GM21737 (cell line): ENCODE measurements at regions not wholly inside any gene's neighbourhood (a gene's known extent, or its start where the extent isn't known, plus 50 kb on each side); places are given as distances from the start of the nearest gene placed in this dataset.
"Not testable (repeated sequence)": the region's sequence is repeated elsewhere in the genome, so short reads cannot be mapped to it uniquely, and the experiment has no call there.

ENCODE experiments used
- ATAC-seq: cut with Tn5 transposase; IDR thresholded peaks from one replicate; pipeline ENCODE4 v1.9.1; 2021; ENCODE audit warnings: mild to moderate bottlenecking, moderate library complexity; ENCODE audit not compliant: unreplicated experiment

GRCh38 chr1:29805122-29805895, 569.0 kb downstream of the PTPRU start:
- ATAC-seq, result no peak

- ATAC-seq, result no peak
Observed at GRCh38 chr1:29804181-29804899, 568.0 kb downstream of the PTPRU start.

- no peak for ATAC-seq
Observed at GRCh38 chr1:29803486-29803885, 567.2 kb downstream of the PTPRU start.

GRCh38 chr1:29802181-29803068, 566.1 kb downstream of the PTPRU start:
- no peak for ATAC-seq

- ATAC-seq, result no peak
Observed at GRCh38 chr1:29801561-29801973, 565.2 kb downstream of the PTPRU start.

GRCh38 chr1:29801003-29801402, 564.7 kb downstream of the PTPRU start:
- no peak for ATAC-seq

- ATAC-seq, result no peak
Observed at GRCh38 chr1:29800522-29800956, 564.2 kb downstream of the PTPRU start.

- no peak for ATAC-seq
Observed at GRCh38 chr1:29800120-29800519, 563.8 kb downstream of the PTPRU start.

- no peak for ATAC-seq
Observed at GRCh38 chr1:29798699-29799566, 562.6 kb downstream of the PTPRU start.

- not testable (repeated sequence) for ATAC-seq
Observed at GRCh38 chr1:29797125-29797524, 560.8 kb downstream of the PTPRU start.

GRCh38 chr1:29795965-29796364, 559.6 kb downstream of the PTPRU start:
- not testable (repeated sequence) for ATAC-seq

- no peak for ATAC-seq
Observed at GRCh38 chr1:29793653-29794348, 557.5 kb downstream of the PTPRU start.

GRCh38 chr1:29793101-29793546, 556.8 kb downstream of the PTPRU start:
- ATAC-seq, result no peak

GRCh38 chr1:29789910-29790247, 553.6 kb downstream of the PTPRU start:
- ATAC-seq, result no peak

- ATAC-seq, result no peak
Observed at GRCh38 chr1:29789221-29789909, 553.0 kb downstream of the PTPRU start.

GRCh38 chr1:29786791-29787732, 550.7 kb downstream of the PTPRU start:
- no peak for ATAC-seq

- no peak for ATAC-seq
Observed at GRCh38 chr1:29786195-29786594, 549.9 kb downstream of the PTPRU start.

GRCh38 chr1:29785554-29785953, 549.2 kb downstream of the PTPRU start:
- ATAC-seq, result no peak
